Stimulated activated CD8-positive, alpha-beta memory T cell treated with anti-CD3 and anti-CD28 coated beads, Interleukin-4, amount 100 ng/mL, for 1 hour (primary cell): ENCODE measurements at regions not wholly inside any gene's neighbourhood (a gene's known extent, or its start where the extent isn't known, plus 50 kb on each side); places are given as distances from the start of the nearest gene placed in this dataset.
"Not testable (repeated sequence)": the region's sequence is repeated elsewhere in the genome, so short reads cannot be mapped to it uniquely, and the experiment has no call there.

Experiments used
- DNase-seq, 2 donors: peaks; one replicate each; pipeline ENCODE4 v3.0.0-alpha.2; 2020; ENCODE audit warnings: low read depth in 2 of 2, low spot score in 1 of 2

DNA sequence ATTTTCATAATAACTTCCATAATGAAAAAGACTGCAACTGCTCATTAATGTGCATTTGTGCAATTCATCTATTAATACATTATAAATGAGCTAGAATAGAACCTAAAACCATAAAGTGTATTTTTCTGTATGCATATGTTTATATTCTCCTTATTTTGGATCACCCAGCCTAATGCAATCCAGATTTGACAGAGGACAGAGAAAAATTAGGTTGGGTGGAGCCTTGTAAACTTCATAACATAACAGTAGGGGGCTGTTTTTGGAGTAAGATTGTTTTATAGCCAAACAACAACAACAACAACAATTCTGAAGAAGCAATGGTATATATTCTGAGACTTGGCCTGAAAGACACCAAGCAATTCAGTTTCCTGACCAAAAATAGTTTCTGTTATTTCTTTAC, 615.3 kb upstream of the SLIT2 start:
- no peak for DNase-seq

DNA sequence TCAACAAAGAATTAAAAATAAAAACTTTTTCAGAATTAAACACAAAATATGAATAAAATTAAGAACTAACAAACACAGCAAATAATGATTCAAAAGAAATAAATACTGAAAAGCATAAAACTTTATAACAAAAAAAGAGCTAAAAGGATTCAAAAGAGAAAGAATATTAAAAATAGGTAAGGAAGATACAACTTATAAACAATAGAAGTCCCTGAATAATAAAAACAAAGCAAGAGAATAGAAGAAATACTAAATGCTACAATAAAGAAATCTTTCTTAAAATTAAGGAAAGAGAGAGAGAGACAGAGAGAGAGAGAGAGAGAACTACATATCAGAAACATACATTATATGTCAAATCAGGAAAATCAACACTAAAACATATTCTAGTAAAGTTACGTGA, 619.9 kb upstream of the SLIT2 start:
- no peak for DNase-seq

GRCh38 chr4:19623866-19624265, 627.8 kb upstream of the SLIT2 start:
- DNase-seq = no peak

- DNase-seq = no peak
These were observed 636.5 kb upstream of the SLIT2 start for GRCh38 chr4:19615086-19615689.

DNA sequence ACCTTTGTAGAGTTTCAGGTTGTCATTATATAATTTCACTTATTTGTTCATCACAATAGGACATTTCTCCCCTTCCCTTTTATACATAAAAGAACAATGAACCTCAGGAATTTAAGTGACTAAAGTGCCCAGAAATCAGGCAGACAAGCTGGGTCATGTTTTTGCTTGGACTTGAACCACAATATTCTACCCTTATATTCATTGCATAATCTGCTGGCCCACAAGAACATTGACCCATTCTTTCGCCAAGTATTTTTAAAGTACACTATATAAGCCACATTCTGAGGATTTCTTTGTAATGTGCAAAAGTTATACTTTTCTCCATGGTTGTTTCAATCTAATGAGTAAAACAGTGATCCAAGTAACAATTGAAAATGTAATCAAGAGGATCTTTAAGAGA, 637.5 kb upstream of the SLIT2 start:
- no peak for DNase-seq

GRCh38 chr4:19596342-19596741, 655.4 kb upstream of the SLIT2 start:
- DNase-seq = no peak

- DNase-seq = no peak
These were observed 659.3 kb upstream of the SLIT2 start for GRCh38 chr4:19592391-19592790.

- DNase-seq = no peak
These were observed 667.7 kb upstream of the SLIT2 start for GRCh38 chr4:19583827-19584569.

- DNase-seq = no peak
These were observed 671.6 kb upstream of the SLIT2 start for GRCh38 chr4:19580095-19580494.

DNA sequence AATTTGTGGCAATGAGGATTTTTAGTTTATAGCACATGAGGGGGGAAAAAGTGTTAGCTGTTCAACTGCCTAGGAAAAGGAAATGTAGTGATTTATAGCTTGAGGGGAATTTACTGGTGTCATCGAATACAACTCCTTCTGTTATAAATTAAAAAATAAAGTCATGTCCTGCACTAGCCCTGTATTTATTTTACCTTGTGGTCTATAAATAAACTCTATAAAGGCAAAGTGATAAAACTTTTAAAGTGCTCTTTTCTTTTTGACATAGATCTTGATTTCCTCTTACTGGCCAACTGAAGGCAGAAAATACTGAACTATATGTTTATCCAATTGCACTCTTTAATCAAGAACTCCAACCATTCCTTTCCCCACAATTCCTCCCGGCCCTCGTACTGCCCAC, 672.1 kb upstream of the SLIT2 start:
- DNase-seq = no peak

DNA sequence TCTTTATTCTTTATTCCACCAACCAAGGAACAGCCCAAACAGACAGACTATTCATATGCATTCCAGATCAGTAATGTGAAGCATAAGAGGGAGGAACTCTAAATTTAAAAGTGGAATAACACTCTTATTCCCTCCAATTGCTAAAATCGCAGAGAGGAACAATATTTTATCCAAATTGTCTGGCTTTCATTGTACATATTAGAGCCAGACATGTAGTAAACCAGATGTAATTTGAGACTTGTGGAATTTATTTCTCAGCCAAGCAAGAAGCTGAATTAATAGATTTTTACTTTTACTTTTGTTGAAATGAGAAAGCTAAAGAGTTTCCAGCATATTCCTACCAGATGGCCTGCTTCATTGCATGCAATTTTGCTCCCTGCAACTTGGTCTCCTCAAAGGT, 674.6 kb upstream of the SLIT2 start:
- DNase-seq = no peak

GRCh38 chr4:19575924-19576323, 675.8 kb upstream of the SLIT2 start:
- no peak for DNase-seq

- DNase-seq = no peak
These were observed 685.7 kb upstream of the SLIT2 start for GRCh38 chr4:19566041-19566440.

GRCh38 chr4:19562456-19562855, 689.2 kb upstream of the SLIT2 start:
- no peak for DNase-seq

DNA sequence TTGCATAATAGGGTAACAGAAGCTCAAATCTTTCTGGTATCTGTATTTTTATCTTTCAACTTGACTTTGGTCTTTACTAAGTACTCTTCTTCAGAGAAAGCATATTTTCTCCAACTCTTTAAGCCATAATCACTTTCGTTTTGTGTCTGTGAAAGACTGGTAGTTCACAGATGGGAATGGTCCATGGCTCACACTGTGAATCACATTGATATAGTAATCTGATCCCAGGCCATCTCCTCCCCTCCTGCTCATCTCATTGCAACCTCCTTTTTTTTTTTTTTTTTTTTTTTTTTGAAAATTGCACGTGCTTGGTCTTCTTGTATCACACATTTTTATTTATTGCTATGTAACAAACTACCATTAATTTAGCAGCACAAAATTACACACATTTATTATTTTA, 694.5 kb upstream of the SLIT2 start:
- DNase-seq = no peak

DNA sequence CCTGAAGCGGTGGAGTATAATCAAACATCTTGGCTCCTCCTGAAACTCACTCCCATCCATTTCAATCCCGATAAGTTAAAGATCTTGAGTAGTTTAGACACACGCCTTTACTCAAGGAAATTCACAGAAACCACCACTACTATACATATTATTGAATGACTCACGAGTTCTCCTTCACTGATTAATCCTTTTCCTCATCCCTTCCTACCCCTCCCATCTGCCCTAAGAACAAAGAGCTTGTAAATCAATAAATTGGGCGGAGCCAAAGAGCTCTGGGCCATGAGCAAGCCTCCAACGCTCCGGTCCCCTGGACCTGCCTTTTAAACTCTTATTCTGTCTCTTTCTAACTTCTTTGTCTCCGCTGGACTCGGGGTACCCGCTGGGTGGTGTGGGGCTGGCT, 695.4 kb upstream of the SLIT2 start:
- DNase-seq = not testable (repeated sequence)

DNA sequence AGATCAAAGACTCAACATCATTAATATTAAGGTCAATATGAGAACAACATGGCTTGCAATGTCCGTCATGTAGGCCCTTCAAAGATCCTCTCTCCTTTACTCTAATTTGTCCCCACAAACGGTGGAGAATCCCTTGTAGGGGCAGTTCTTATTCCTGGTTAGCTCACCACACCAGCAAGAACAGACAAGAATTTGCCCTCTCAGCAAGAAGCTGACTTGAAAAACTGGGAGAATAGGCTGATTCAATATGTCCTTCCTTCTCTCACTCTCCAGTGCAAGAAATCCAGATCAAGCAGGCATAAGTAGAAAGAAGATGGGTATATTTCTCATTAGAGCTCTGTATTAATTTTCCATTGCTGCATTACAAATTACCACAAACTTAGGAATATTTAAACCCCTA, 704.2 kb upstream of the SLIT2 start:
- DNase-seq = no peak

GRCh38 chr4:19544446-19545125, 707.1 kb upstream of the SLIT2 start:
- no peak for DNase-seq

DNA sequence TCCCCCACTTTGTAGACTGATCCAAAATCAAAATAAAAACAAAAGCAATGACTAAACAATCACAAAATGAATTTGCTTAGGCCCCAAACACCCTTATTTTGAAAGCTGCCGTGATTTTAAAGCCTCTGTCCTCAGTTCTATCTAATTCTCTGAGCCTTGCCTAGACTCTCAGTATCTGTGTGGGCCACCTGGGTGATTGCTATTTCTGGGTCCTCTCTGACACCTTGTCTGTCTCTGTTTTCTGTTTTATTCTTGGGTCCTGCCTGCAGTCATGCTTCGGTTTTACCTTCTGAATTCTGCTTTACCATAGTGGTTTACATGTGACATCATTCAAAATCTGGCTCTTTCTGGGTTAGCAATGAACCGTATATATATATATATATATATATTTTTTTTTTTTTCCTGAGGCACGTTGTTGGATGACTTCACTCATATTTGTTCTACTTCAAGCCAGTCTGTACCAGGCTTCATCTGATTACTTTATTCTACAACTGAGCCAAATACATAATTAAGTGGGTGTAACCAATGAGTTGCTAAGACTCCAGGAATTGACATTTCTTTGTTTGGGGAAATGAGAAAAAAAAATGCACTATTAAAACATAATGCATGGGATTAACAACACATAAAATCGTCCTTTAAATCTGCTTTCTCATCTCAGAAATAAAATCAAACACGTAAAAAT, 710.7 kb upstream of the SLIT2 start:
- DNase-seq = no peak

DNA sequence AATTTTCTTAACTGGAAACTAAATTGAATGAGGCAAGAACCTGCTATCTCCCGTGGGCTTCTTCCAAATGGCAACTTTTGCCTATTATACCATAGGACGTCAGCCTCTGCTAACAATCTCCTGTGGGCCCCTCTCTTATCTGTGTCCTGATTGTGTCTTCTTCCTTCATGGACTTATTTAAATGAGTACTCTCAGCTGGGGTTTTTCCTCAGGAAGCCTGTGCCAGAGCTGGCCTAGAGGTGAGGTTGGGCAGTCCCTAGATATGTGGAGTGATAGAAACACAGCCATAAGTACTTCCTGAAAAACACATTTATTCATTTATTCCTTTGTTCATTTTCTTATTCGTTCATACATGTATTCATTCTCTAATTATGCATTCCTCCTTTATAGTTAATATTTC, 712.5 kb upstream of the SLIT2 start:
- DNase-seq = no peak

- no peak for DNase-seq
These were observed 717.5 kb upstream of the SLIT2 start for GRCh38 chr4:19534159-19534558.
